HepG2 (cell line): ENCODE measurements at regions not wholly inside any gene's neighbourhood (a gene's known extent, or its start where the extent isn't known, plus 50 kb on each side); places are given as distances from the start of the nearest gene placed in this dataset.
"Not testable (repeated sequence)": the region's sequence is repeated elsewhere in the genome, so short reads cannot be mapped to it uniquely, and the experiment has no call there.

Experiments used
- BHLHE40 ChIP-seq: IDR thresholded peaks from 2 replicates; pipeline ENCODE4 v1.6.1; 2011; ENCODE audit warnings: low read length, improper control_type of control experiment
- ERF ChIP-seq: IDR thresholded peaks from 2 replicates; pipeline ENCODE4 v1.6.1; 2018; ENCODE audit warnings: missing biosample characterization, missing genetic modification reagents
- NR2F2 ChIP-seq: IDR thresholded peaks from 2 replicates; pipeline ENCODE4 v1.6.1; 2012; ENCODE audit warnings: low read depth, inconsistent platforms, borderline replicate concordance
- POLR2A ChIP-seq, 2 experiments: IDR thresholded peaks; 2 replicates each; pipeline ENCODE4 v1.6.1; 2011; ENCODE audit warnings: low read depth in 2 of 2, low read length in 2 of 2, mild to moderate bottlenecking in 1 of 2, moderate library complexity in 1 of 2; ENCODE audit not compliant: insufficient read depth in 1 of 2
- SALL2 ChIP-seq: sonication (generic); formaldehyde crosslinking; IDR thresholded peaks from 2 replicates; pipeline ENCODE4 v1.8.1; 2023; ENCODE audit warnings: mild to moderate bottlenecking, missing genetic modification reagents, inconsistent platforms
- SP1 ChIP-seq, 2 experiments: fragments of 450-650 bp in 1 of 2; sonication (generic) in 1 of 2; formaldehyde crosslinking in 1 of 2; IDR thresholded peaks; 2 replicates each; pipeline versions ENCODE4 v1.4.0 to v1.6.1; 2016 to 2020; ENCODE audit warnings: missing genetic modification reagents in 1 of 2
- ZBTB4 ChIP-seq: sonication (generic); formaldehyde crosslinking; IDR thresholded peaks from 2 replicates; pipeline ENCODE4 v1.4.0; 2020; ENCODE audit warnings: missing genetic modification reagents, mild to moderate bottlenecking, borderline replicate concordance

- not testable (repeated sequence) for TF ChIP-seq ZBTB4 (CRISPR knock-in tag); NR2F2; BHLHE40; ERF (CRISPR knock-in tag); SP1 (IDR thresholded peaks at IDR 0.05); SP1 (CRISPR knock-in tag; IDR thresholded peaks at IDR 0.05); SALL2 (CRISPR knock-in tag); POLR2A (IDR thresholded peaks at IDR 0.05; ENCODE audit: insufficient read depth in 1 of 2, low read depth in 2 of 2, low read length in 2 of 2)
Observed at GRCh38 chr2:209145220-209145691, 278.6 kb upstream of the MAP2 start.
